ENCODE measurements at regions not wholly inside any gene's neighbourhood (a gene's known extent, or its start where the extent isn't known, plus 50 kb on each side); places are given as distances from the start of the nearest gene placed in this dataset.
A peak's percentile ranks its signal among the peaks of the same experiment; 100 is the strongest.
"Not testable (repeated sequence)": the region's sequence is repeated elsewhere in the genome, so short reads cannot be mapped to it uniquely, and the experiment has no call there.

- peak in 1 of 4 donors; percentile 55 for ATAC-seq
- 19 to 23% methylated on average over 1 of the region's 1 CpG for WGBS, 2 donors
- intact Hi-C loops (cut with DNase I), result no loop called here
- no peak for DNase-seq
- H3K27me3 ChIP-seq, result no peaks in the 10 kb centered on the region
- no peaks in the 10 kb centered on the region for H3K36me3 ChIP-seq
- H3K27ac ChIP-seq, result no peak overlapping the region
- H3K9me3 ChIP-seq, result no peaks in the 10 kb centered on the region
- H3K4me3 ChIP-seq, result no peak overlapping the region
- no peak for FAIRE-seq
- no peak for TF ChIP-seq CTCF (IDR thresholded peaks at IDR 0.05)
- peaks cover 7 to 22% (median 13%) of the 10 kb centered on the region in 3 donors for H3K4me1 ChIP-seq
Measured at GRCh38 chr14:86780876-86781510, 1212.0 kb downstream of the GALC start.

- no peak for ATAC-seq
- intact Hi-C loops (cut with DNase I), result no loop called here
- Histone ChIP-seq H3K9me3 (no peaks in the 10 kb centered on the region), H3K27me3 (no peaks in the 10 kb centered on the region), H3K36me3 (no peaks in the 10 kb centered on the region), H3K4me1 (peaks cover 7 to 22% (median 13%) of the 10 kb centered on the region in 3 donors), H3K4me3 (no peak overlapping the region), H3K27ac (no peak overlapping the region)
- TF ChIP-seq CTCF (IDR thresholded peaks at IDR 0.05), result no peak
- no peak for DNase-seq
- WGBS, 2 donors, result 77 to 96% methylated on average over 2 of the region's 2 CpGs
- FAIRE-seq, result no peak
Measured at GRCh38 chr14:86780461-86780860, 1212.5 kb downstream of the GALC start.

- 93 to 98% methylated on average over 1 of the region's 1 CpG for WGBS, 2 donors
- Histone ChIP-seq H3K36me3 (no peaks in the 10 kb centered on the region), H3K4me3 (no peak overlapping the region), H3K27ac (no peak overlapping the region), H3K27me3 (no peaks in the 10 kb centered on the region), H3K4me1 (peaks cover 7 to 22% (median 13%) of the 10 kb centered on the region in 3 donors), H3K9me3 (no peaks in the 10 kb centered on the region)
- FAIRE-seq (no peak), DNase-seq (no peak), ATAC-seq (no peak)
- intact Hi-C loops (cut with DNase I), result no loop called here
- no peak for TF ChIP-seq CTCF (IDR thresholded peaks at IDR 0.05)
Measured at GRCh38 chr14:86779416-86779815, 1213.6 kb downstream of the GALC start.

GRCh38 chr14:86777963-86778602, 1214.9 kb downstream of the GALC start:
- no peak overlapping the region for H3K27ac ChIP-seq
- H3K36me3 ChIP-seq, result no peaks in the 10 kb centered on the region
- DNase-seq, result no peak
- TF ChIP-seq CTCF (IDR thresholded peaks at IDR 0.05), result no peak
- peak; percentile 53 for FAIRE-seq
- intact Hi-C loops (cut with DNase I), result no loop called here
- H3K4me1 ChIP-seq, result peaks cover 7 to 22% (median 13%) of the 10 kb centered on the region in 3 donors
- 30 to 32% methylated on average over 2 of the region's 2 CpGs for WGBS, 2 donors
- ATAC-seq, result peak; percentile 63 to 87 (median 84)
- H3K9me3 ChIP-seq, result no peaks in the 10 kb centered on the region
- no peak overlapping the region for H3K4me3 ChIP-seq
- no peaks in the 10 kb centered on the region for H3K27me3 ChIP-seq

GRCh38 chr14:86775896-86776295, 1217.1 kb downstream of the GALC start:
- H3K4me3 ChIP-seq; H3K9me3 ChIP-seq; H3K27ac ChIP-seq; H3K36me3 ChIP-seq; intact Hi-C loops (cut with DNase I); H3K27me3 ChIP-seq; ATAC-seq; DNase-seq; FAIRE-seq: not testable (repeated sequence)
- WGBS, 2 donors, result 83 to 86% methylated on average over 3 of the region's 3 CpGs
- H3K4me1 ChIP-seq, result peaks cover 7 to 19% (median 13%) of the 10 kb centered on the region in 3 donors
